ENCODE measurements at regions not wholly inside any gene's neighbourhood (a gene's known extent, or its start where the extent isn't known, plus 50 kb on each side); places are given as distances from the start of the nearest gene placed in this dataset.

DNA sequence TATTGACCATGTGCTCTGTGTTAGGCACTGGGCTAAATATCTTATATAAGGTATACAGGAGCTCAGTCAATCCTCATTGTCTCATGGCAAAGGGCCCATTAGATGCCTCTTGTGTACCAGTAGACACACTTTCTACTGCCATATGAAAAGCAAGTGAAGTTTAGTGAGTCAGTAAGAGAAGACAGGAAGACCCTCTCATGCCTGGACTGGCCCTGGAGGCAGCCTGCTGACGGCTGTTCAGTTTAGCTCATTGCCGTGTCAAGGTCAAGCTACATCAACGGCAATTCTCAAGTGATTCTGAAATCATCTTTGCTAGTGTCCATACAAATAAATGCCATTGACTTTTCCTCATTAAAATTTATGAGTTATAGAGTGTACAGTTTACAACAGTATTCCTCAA, 237.9 kb downstream of the IRX1 start (continued):
- TF ChIP-seq CREB1 (CRISPR knock-in tag; IDR thresholded peaks at IDR 0.05; ENCODE audit: low read depth) (no peak), ZNF331 (CRISPR knock-in tag; IDR thresholded peaks at IDR 0.05; ENCODE audit: low read depth) (no peak), ZNF114 (CRISPR knock-in tag; IDR thresholded peaks at IDR 0.05) (no peak), EZH2phosphoT487 (IDR thresholded peaks at IDR 0.05; ENCODE audit: unreplicated experiment) (no peak)

DNA sequence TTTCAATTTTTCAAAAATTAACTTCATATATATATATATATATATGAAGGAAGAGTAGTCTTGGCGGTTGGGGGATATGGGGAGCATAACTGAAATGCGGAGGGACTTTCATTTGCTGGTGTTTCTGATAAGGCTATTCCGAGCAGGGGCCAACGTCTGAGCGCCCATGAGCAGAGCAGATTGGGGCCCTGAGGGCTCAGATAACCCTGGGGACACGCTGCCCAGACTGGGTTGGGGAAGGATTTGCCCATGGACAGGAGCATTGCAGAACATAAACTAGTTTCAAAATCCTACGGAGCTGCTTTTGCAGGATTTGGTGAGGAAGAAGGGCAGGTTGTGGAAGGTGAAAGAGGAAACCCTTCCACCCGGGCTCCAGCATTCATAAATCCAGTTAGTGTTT, 240.2 kb downstream of the IRX1 start:
- DNase-seq (ENCODE audit: low spot score) (no peak), ATAC-seq (no peak)
- Histone ChIP-seq H3K79me2 (replicated peaks; ENCODE audit: insufficient read depth) (no peaks in the 10 kb centered on the region), H4K20me1 (replicated peaks; ENCODE audit: insufficient read depth) (no peaks in the 10 kb centered on the region), H3K9me2 (ENCODE audit: insufficient read depth) (peaks cover 7% of the 10 kb centered on the region; the same call in 1 of the 2 replicates), H3K36me3 (ENCODE audit: insufficient read depth) (no peaks in the 10 kb centered on the region), H3K4me1 (ENCODE audit: insufficient read depth) (no peaks in the 10 kb centered on the region), H3K27ac (ENCODE audit: low read depth) (no peak overlapping the region), H3K4me2 (no peak overlapping the region), H2AFZ (no peak overlapping the region), H3K27me3 (ENCODE audit: insufficient read depth) (no peaks in the 10 kb centered on the region), H3K4me3 (no peak overlapping the region), H3F3A (replicated peaks; ENCODE audit: low read depth) (no peaks in the 10 kb centered on the region)
- TF ChIP-seq CREB1 (CRISPR knock-in tag; IDR thresholded peaks at IDR 0.05; ENCODE audit: low read depth) (no peak), CTCF (conservative IDR thresholded peaks at IDR 0.05; ENCODE audit: low read depth in 2 of 2) (no peak), EZH2 (IDR thresholded peaks at IDR 0.05; ENCODE audit: low read depth, unreplicated experiment) (no peak), ETS1 (IDR thresholded peaks at IDR 0.05) (no peak), NANOG (IDR thresholded peaks at IDR 0.05; ENCODE audit: borderline replicate concordance) (no peak), JUNB (IDR thresholded peaks at IDR 0.05; ENCODE audit: unreplicated experiment) (no peak), ZNF462 (CRISPR knock-in tag; IDR thresholded peaks at IDR 0.05) (no peak)
- TF ChIP-seq, protein P1, sequence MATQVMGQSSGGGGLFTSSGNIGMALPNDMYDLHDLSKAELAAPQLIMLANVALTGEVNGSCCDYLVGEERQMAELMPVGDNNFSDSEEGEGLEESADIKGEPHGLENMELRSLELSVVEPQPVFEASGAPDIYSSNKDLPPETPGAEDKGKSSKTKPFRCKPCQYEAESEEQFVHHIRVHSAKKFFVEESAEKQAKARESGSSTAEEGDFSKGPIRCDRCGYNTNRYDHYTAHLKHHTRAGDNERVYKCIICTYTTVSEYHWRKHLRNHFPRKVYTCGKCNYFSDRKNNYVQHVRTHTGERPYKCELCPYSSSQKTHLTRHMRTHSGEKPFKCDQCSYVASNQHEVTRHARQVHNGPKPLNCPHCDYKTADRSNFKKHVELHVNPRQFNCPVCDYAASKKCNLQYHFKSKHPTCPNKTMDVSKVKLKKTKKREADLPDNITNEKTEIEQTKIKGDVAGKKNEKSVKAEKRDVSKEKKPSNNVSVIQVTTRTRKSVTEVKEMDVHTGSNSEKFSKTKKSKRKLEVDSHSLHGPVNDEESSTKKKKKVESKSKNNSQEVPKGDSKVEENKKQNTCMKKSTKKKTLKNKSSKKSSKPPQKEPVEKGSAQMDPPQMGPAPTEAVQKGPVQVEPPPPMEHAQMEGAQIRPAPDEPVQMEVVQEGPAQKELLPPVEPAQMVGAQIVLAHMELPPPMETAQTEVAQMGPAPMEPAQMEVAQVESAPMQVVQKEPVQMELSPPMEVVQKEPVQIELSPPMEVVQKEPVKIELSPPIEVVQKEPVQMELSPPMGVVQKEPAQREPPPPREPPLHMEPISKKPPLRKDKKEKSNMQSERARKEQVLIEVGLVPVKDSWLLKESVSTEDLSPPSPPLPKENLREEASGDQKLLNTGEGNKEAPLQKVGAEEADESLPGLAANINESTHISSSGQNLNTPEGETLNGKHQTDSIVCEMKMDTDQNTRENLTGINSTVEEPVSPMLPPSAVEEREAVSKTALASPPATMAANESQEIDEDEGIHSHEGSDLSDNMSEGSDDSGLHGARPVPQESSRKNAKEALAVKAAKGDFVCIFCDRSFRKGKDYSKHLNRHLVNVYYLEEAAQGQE (IDR thresholded peaks at IDR 0.05; ENCODE audit: unreplicated experiment), result no peak
- Mint-ChIP-seq H3K4me1 (no peaks in the 10 kb centered on the region), H3K36me3 (ENCODE audit: low read depth) (no peaks in the 10 kb centered on the region), H3K27me3 (ENCODE audit: insufficient read depth, low read depth, poor library complexity) (peaks cover 4% of the 10 kb centered on the region), H3K4me3 (no peak overlapping the region), H3K27ac (no peak overlapping the region), H3K9me3 (no peaks in the 10 kb centered on the region)

Measured in GM23338 (cell line).